ENCODE measurements at regions not wholly inside any gene's neighbourhood (a gene's known extent, or its start where the extent isn't known, plus 50 kb on each side); places are given as distances from the start of the nearest gene placed in this dataset.

DNA sequence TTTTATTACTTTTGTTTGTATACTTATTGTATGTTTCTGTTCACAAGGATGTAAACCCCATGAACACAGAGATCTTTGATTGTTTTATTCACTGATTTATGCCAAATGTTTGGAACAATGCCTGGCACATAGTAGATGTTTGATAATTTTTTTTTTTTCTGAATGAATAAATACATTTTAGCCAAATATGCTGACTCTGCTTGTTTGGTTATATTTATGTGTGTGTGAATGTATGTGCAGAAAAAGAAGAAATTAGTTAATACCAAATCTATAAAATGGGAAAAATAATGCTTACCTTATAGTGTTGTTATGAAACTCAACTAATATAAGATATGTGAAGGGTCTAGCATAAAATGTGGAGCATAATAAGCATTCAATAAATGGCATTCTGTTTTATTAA is 203.9 kb downstream of the MDFIC start:
- Histone ChIP-seq H3K4me3 (ENCODE audit: insufficient read depth, low read depth, low read length, poor library complexity, severe bottlenecking) (no peak overlapping the region), H3K9me3 (ENCODE audit: control insufficient read depth, low read length) (no peaks in the 10 kb centered on the region), H3K4me1 (ENCODE audit: control insufficient read depth, insufficient read depth, low read length, poor library complexity, severe bottlenecking) (no peaks in the 10 kb centered on the region), H3K27ac (ENCODE audit: insufficient read depth, low read length, poor library complexity, severe bottlenecking) (no peak overlapping the region), H3K36me3 (ENCODE audit: control insufficient read depth, insufficient read depth, low read length) (no peaks in the 10 kb centered on the region), H3K27me3 (replicated peaks; ENCODE audit: control insufficient read depth, insufficient read depth, low read length, poor library complexity, severe bottlenecking) (no peaks in the 10 kb centered on the region)
- DNase-seq: no peak

DNA sequence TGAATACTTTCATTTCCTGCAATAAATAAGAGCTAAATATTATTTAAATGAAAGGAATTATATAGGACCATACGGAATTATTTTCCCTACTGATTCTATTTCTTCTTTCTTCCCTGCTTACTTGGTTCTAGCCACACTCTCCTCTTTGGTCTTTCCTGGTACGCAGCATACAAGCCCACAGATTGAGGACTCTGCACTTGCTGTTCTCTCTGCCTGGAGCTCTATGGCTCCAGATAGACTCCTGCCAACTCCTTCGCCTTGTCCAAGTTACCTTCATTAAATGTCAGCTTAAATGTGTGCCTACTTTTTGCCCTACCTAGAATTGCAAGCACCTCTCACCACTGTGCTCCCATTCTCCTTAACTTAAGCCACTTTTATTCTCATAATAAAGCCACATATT is 203.4 kb downstream of the MDFIC start:
- H3K36me3 ChIP-seq (ENCODE audit: control insufficient read depth, insufficient read depth, low read length): no peaks in the 10 kb centered on the region

DNA sequence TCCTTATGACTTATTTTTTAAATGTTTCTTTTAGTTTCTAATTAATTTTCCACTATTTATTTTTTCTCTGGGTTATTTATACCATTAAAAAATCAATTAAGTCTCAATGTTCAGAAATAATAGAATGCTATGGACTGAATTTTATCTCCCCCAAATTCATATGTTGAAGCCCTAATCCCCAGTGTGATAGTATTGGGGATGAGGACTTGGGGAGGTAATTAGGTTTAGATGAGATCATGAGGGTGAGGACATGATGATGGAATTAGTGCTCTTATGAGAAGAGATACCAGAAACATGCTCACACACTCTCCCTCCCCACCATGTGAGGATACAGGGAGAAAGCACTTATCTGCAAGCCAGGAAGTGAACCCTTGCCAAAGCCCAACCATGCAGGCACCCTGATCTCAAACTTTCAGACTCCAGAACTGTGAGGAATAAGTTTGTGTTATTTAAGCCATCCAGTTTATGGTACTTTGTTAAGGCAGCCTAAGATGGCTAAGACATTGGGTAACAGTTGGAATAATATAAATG is 202.6 kb downstream of the MDFIC start:
- no peaks in the 10 kb centered on the region for H3K36me3 ChIP-seq (ENCODE audit: control insufficient read depth, insufficient read depth, low read length)
- H3K4me3 ChIP-seq (ENCODE audit: insufficient read depth, low read depth, low read length, poor library complexity, severe bottlenecking): no peak overlapping the region
- H3K9me3 ChIP-seq (ENCODE audit: control insufficient read depth, low read length): no peaks in the 10 kb centered on the region
- no peaks in the 10 kb centered on the region for H3K4me1 ChIP-seq (ENCODE audit: control insufficient read depth, insufficient read depth, low read length, poor library complexity, severe bottlenecking)
- no peak for DNase-seq
- H3K27me3 ChIP-seq (replicated peaks; ENCODE audit: control insufficient read depth, insufficient read depth, low read length, poor library complexity, severe bottlenecking): no peaks in the 10 kb centered on the region
- H3K27ac ChIP-seq (ENCODE audit: insufficient read depth, low read length, poor library complexity, severe bottlenecking): no peak overlapping the region

More for the DNA sequence above, 203.4 kb downstream of the MDFIC start:
- no peaks in the 10 kb centered on the region for H3K4me1 ChIP-seq (ENCODE audit: control insufficient read depth, insufficient read depth, low read length, poor library complexity, severe bottlenecking)
- H3K27ac ChIP-seq (ENCODE audit: insufficient read depth, low read length, poor library complexity, severe bottlenecking): no peak overlapping the region
- H3K27me3 ChIP-seq (replicated peaks; ENCODE audit: control insufficient read depth, insufficient read depth, low read length, poor library complexity, severe bottlenecking): no peaks in the 10 kb centered on the region
- H3K9me3 ChIP-seq (ENCODE audit: control insufficient read depth, low read length): no peaks in the 10 kb centered on the region
- no peak overlapping the region for H3K4me3 ChIP-seq (ENCODE audit: insufficient read depth, low read depth, low read length, poor library complexity, severe bottlenecking)
- no peak for DNase-seq

DNA sequence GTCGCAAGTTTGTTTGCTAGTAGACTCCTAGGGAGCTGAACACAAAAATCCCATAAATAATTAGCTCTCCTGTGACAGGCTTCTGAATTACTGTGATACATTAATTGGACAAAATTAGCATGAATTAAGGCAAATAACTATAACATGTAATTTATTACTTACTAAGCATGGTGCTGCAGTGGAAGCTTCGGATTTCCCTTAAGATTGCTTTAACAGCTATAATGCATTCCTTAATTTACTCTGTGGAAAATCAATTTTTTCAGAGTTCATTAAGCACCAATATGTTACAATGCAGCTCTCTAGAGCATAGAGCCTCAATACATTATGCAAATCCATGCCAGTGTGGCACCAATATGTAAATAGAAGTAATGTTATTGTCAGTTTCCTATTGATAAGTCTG is 201.5 kb downstream of the MDFIC start:
- no peaks in the 10 kb centered on the region for H3K4me1 ChIP-seq (ENCODE audit: control insufficient read depth, insufficient read depth, low read length, poor library complexity, severe bottlenecking)
- no peaks in the 10 kb centered on the region for H3K27me3 ChIP-seq (replicated peaks; ENCODE audit: control insufficient read depth, insufficient read depth, low read length, poor library complexity, severe bottlenecking)
- H3K27ac ChIP-seq (ENCODE audit: insufficient read depth, low read length, poor library complexity, severe bottlenecking): no peak overlapping the region
- no peaks in the 10 kb centered on the region for H3K36me3 ChIP-seq (ENCODE audit: control insufficient read depth, insufficient read depth, low read length)
- H3K9me3 ChIP-seq (ENCODE audit: control insufficient read depth, low read length): no peaks in the 10 kb centered on the region
- DNase-seq: no peak
- no peak overlapping the region for H3K4me3 ChIP-seq (ENCODE audit: insufficient read depth, low read depth, low read length, poor library complexity, severe bottlenecking)

DNA sequence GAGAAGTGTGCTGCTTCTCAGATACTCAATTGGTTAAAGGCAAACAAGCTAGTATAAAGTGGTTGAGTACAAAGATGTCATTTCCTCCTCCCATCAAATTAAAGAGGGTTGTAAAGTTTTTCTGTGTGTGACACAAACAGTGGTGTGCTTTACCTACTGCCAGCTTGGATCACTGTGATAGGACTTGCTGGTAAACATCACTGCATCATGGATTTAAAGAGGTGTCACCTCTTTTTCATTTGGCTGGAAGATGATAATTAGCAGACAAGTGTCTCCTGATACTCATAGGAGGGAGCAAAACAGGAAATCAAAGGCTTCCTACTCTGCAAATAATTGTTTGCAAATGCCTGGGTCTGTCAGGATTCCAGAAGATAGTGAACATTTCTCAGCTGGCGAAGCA is 200.5 kb downstream of the MDFIC start:
- no peak for DNase-seq
- no peak overlapping the region for H3K27ac ChIP-seq (ENCODE audit: insufficient read depth, low read length, poor library complexity, severe bottlenecking)
- H3K27me3 ChIP-seq (replicated peaks; ENCODE audit: control insufficient read depth, insufficient read depth, low read length, poor library complexity, severe bottlenecking): no peaks in the 10 kb centered on the region
- H3K36me3 ChIP-seq (ENCODE audit: control insufficient read depth, insufficient read depth, low read length): no peaks in the 10 kb centered on the region
- H3K4me1 ChIP-seq (ENCODE audit: control insufficient read depth, insufficient read depth, low read length, poor library complexity, severe bottlenecking): no peaks in the 10 kb centered on the region
- H3K4me3 ChIP-seq (ENCODE audit: insufficient read depth, low read depth, low read length, poor library complexity, severe bottlenecking): no peak overlapping the region
- H3K9me3 ChIP-seq (ENCODE audit: control insufficient read depth, low read length): no peaks in the 10 kb centered on the region

DNA sequence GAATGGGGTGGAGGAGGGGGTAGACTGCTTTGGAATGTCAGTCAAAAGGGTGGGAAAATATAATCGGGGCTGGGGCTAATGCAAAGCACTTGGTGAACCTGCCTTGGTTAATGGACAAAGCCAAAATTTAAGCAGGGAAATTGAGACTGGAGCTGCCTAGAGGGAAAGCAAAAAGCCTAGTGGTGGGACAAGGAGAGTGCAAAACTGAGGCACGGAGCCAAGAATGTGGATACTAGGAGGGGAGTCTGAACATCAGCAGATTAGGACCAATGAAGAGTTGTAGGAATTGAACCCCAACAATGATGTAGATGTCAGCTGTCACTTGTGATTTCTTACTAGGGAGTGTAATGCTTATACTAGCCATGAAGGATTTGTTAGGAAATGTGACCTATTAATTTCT is 195.9 kb downstream of the MDFIC start:
- Histone ChIP-seq H3K9me3 (ENCODE audit: control insufficient read depth, low read length) (no peaks in the 10 kb centered on the region), H3K27ac (ENCODE audit: insufficient read depth, low read length, poor library complexity, severe bottlenecking) (no peak overlapping the region), H3K36me3 (ENCODE audit: control insufficient read depth, insufficient read depth, low read length) (no peaks in the 10 kb centered on the region), H3K27me3 (replicated peaks; ENCODE audit: control insufficient read depth, insufficient read depth, low read length, poor library complexity, severe bottlenecking) (no peaks in the 10 kb centered on the region), H3K4me3 (ENCODE audit: insufficient read depth, low read depth, low read length, poor library complexity, severe bottlenecking) (no peak overlapping the region), H3K4me1 (ENCODE audit: control insufficient read depth, insufficient read depth, low read length, poor library complexity, severe bottlenecking) (no peaks in the 10 kb centered on the region)
- DNase-seq: no peak

DNA sequence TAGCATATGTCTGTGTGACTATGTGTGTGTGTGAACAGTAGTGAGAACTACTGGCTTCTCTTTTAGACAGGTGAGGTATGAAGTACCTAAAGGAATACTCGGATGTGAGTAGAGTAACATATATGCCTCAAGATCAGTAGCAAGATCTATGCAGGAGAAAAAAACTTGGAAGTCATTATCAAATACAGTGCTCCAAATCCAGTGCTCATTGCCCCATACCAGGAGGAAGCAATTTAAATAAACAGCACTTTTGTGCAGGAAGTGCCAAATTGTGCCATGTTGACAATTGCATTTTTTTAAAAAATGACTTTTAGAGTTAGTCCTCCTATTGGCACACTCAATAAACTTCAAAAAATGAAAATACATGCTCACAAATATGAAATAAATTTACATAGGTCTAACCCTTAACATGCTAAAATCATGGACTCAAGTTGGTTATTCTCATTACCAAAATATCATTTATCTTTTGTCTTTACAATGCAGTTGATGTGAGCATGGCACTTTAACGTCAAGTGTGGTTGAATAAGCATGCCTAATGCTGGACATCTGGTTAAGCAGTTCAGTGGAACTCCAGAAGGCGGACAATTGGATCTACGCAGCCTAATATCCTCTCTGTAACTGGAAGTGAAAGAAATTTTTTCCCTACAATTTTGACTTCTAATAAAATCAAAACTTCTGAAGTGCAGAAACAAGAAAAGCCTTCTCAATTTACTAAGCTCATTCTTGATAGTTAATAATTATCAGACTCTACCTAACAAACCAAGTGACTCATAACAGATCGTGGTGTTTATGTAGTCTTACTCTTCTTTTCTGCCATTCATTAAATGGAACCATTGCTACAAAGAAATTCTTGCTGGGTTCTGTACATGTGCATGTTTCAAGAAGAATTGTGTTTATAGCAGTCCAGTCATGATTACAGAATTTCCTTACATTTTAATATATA is 195.2 kb downstream of the MDFIC start:
- Histone ChIP-seq H3K27me3 (replicated peaks; ENCODE audit: control insufficient read depth, insufficient read depth, low read length, poor library complexity, severe bottlenecking) (no peaks in the 10 kb centered on the region), H3K9me3 (ENCODE audit: control insufficient read depth, low read length) (no peaks in the 10 kb centered on the region), H3K27ac (ENCODE audit: insufficient read depth, low read length, poor library complexity, severe bottlenecking) (no peak overlapping the region), H3K36me3 (ENCODE audit: control insufficient read depth, insufficient read depth, low read length) (no peaks in the 10 kb centered on the region), H3K4me1 (ENCODE audit: control insufficient read depth, insufficient read depth, low read length, poor library complexity, severe bottlenecking) (no peaks in the 10 kb centered on the region), H3K4me3 (ENCODE audit: insufficient read depth, low read depth, low read length, poor library complexity, severe bottlenecking) (no peak overlapping the region)
- no peak for DNase-seq

DNA sequence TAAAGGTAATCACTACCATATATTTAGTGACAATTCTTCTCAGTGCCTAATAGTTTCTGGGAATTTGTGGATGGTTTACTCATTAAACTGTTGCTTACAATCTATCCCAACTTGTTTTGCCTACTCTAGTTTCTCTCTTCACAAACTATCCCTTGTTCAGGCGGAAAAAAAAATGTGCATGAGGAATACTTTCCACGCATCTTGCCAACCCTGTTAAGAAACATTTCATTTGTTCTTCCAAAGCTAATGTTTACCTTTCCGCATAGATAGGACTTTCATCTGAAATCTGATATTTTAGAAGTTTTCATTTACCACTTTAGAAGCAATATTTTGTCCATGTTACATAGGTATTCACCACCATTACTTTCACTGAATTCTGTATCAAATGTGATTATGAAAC is 191.9 kb downstream of the MDFIC start:
- Histone ChIP-seq H3K4me3 (ENCODE audit: insufficient read depth, low read depth, low read length, poor library complexity, severe bottlenecking) (no peak overlapping the region), H3K36me3 (ENCODE audit: control insufficient read depth, insufficient read depth, low read length) (no peaks in the 10 kb centered on the region), H3K27ac (ENCODE audit: insufficient read depth, low read length, poor library complexity, severe bottlenecking) (no peak overlapping the region), H3K4me1 (ENCODE audit: control insufficient read depth, insufficient read depth, low read length, poor library complexity, severe bottlenecking) (no peaks in the 10 kb centered on the region), H3K27me3 (replicated peaks; ENCODE audit: control insufficient read depth, insufficient read depth, low read length, poor library complexity, severe bottlenecking) (no peaks in the 10 kb centered on the region), H3K9me3 (ENCODE audit: control insufficient read depth, low read length) (no peaks in the 10 kb centered on the region)
- no peak for DNase-seq

DNA sequence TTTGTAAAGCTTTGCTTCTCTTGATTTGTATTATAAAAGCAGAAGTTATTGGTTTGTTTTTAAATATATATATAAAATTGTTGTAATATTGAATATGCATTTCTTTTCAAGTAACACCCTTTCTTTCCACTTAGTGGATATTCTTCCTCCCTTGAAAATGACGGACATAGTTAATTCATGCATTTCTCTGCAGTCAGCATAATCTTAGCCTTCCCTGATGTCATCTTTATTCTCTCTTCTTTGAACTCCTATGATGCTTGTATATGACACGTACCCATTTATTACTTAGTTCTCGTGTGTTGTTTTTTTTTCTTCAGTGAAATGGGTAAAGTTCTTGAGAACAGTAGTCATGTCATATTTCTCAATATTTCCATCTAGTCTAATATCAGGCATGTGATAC is 191.2 kb downstream of the MDFIC start:
- Histone ChIP-seq H3K36me3 (ENCODE audit: control insufficient read depth, insufficient read depth, low read length) (no peaks in the 10 kb centered on the region), H3K27ac (ENCODE audit: insufficient read depth, low read length, poor library complexity, severe bottlenecking) (no peak overlapping the region), H3K4me1 (ENCODE audit: control insufficient read depth, insufficient read depth, low read length, poor library complexity, severe bottlenecking) (no peaks in the 10 kb centered on the region), H3K9me3 (ENCODE audit: control insufficient read depth, low read length) (no peaks in the 10 kb centered on the region), H3K4me3 (ENCODE audit: insufficient read depth, low read depth, low read length, poor library complexity, severe bottlenecking) (no peak overlapping the region), H3K27me3 (replicated peaks; ENCODE audit: control insufficient read depth, insufficient read depth, low read length, poor library complexity, severe bottlenecking) (no peaks in the 10 kb centered on the region)
- no peak for DNase-seq

DNA sequence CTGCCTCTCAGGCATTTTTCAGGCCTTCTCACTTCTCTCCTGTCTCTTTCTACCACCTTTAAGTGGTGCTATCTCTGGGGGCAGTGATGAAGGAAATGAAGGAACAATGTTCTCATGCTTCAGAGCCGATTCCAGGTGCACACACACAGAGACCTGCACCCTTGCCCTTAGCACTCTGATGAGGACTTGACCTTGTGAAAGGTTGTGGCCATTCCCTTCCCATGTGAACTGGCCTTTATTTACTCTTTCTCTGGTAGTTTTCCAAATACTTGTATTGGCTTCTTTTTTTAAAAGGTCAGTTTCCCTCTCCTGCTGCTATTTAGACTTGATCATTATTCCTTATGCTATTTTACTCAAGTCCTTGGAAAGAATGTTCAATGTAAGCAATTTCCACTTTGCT is 188.6 kb downstream of the MDFIC start:
- Histone ChIP-seq H3K9me3 (ENCODE audit: control insufficient read depth, low read length) (no peaks in the 10 kb centered on the region), H3K4me3 (ENCODE audit: insufficient read depth, low read depth, low read length, poor library complexity, severe bottlenecking) (no peak overlapping the region), H3K27me3 (replicated peaks; ENCODE audit: control insufficient read depth, insufficient read depth, low read length, poor library complexity, severe bottlenecking) (no peaks in the 10 kb centered on the region)

More for the DNA sequence above, 188.6 kb downstream of the MDFIC start:
- Histone ChIP-seq H3K27ac (ENCODE audit: insufficient read depth, low read length, poor library complexity, severe bottlenecking) (no peak overlapping the region), H3K36me3 (ENCODE audit: control insufficient read depth, insufficient read depth, low read length) (no peaks in the 10 kb centered on the region), H3K4me1 (ENCODE audit: control insufficient read depth, insufficient read depth, low read length, poor library complexity, severe bottlenecking) (no peaks in the 10 kb centered on the region)
- no peak for DNase-seq
